Heart left ventricle (tissue), 16 donors: ENCODE measurements at regions not wholly inside any gene's neighbourhood (a gene's known extent, or its start where the extent isn't known, plus 50 kb on each side); places are given as distances from the start of the nearest gene placed in this dataset.

Source experiments
- ATAC-seq, 4 donors: fragments of 200-7000 bp; cut with Tn5 transposase; one replicate each; pipeline ENCODE4 v1.9.1; 2020 to 2022; ENCODE audit warnings: moderate library complexity in 4 of 4, mild to moderate bottlenecking in 3 of 4, moderate number of reproducible peaks in 1 of 4
- DNase-seq, 5 donors: peaks; one replicate each; pipeline ENCODE4 v3.0.0-alpha.2; 2020
- H3K27ac ChIP-seq, 12 donors: fragments of 200-600 bp; sonication (generic) in 4 of 12; one replicate each; pipeline versions ENCODE4 v1.5.0 to v1.8.0; 2016 to 2022; ENCODE audit warnings: mild to moderate bottlenecking in 2 of 12
- H3K27me3 ChIP-seq, 9 donors: fragments of 200-600 bp; sonication (generic) in 2 of 9; one replicate each; pipeline versions ENCODE4 v1.5.1 to v1.8.0; 2016 to 2022; ENCODE audit warnings: mild to moderate bottlenecking in 3 of 9
- H3K36me3 ChIP-seq, 9 donors: fragments of 200-600 bp; sonication (generic) in 2 of 9; one replicate each; pipeline versions ENCODE4 v1.5.0 to v1.8.0; 2018 to 2022; ENCODE audit warnings: mild to moderate bottlenecking in 2 of 9
- H3K4me1 ChIP-seq, 12 donors: fragments of 200-600 bp; sonication (generic) in 4 of 12; one replicate each; pipeline versions ENCODE4 v1.5.0 to v1.8.0; 2016 to 2022; ENCODE audit warnings: mild to moderate bottlenecking in 3 of 12
- H3K4me3 ChIP-seq, 12 donors: fragments of 200-600 bp; sonication (generic) in 4 of 12; one replicate each; pipeline versions ENCODE4 v1.5.0 to v1.8.0; 2017 to 2022; ENCODE audit warnings: mild to moderate bottlenecking in 9 of 12, moderate library complexity in 4 of 12
- H3K9me3 ChIP-seq, 12 donors: fragments of 200-600 bp; sonication (generic) in 4 of 12; one replicate each; pipeline versions ENCODE4 v1.5.0 to v1.8.0; 2016 to 2022; ENCODE audit warnings: mild to moderate bottlenecking in 1 of 12
- CTCF ChIP-seq, 12 donors: fragments of 200-600 bp; sonication (generic) in 4 of 12; IDR thresholded peaks; one replicate each; pipeline versions ENCODE4 v1.5.0 to v1.8.0; 2018 to 2022; ENCODE audit warnings: antibody characterized with exemption in 12 of 12, mild to moderate bottlenecking in 5 of 12
- POLR2A ChIP-seq, 2 donors: fragments of 450-650 bp; IDR thresholded peaks; one replicate each; pipeline ENCODE4 v1.6.1; 2017; ENCODE audit warnings: antibody characterized with exemption in 2 of 2, mild to moderate bottlenecking in 2 of 2, moderate library complexity in 2 of 2
- WGBS, 4 donors: extraction: QIAGEN DNeasy Blood & Tissue Kit in 2 of 4; methylation state at CpG; one replicate each; pipeline versions ENCODE4 v1.1.5 to v1.1.7; 2013 to 2018; 5-methylcytosine and 5-hydroxymethylcytosine counted together
- intact Hi-C, 10 donors: fragments of 100-400 bp; cut with DNase I; formaldehyde crosslinking; loops; one replicate each; pipeline versions ENCODE4 v1.11.1 to v1.14.2; 2022
- donor health status: ischemic (EF 13 %, LVEDD 7.1; RV severe dilation, severe dysfunction).
- donor health status: healthy with polysubstance abuse.
- donor health status: DM: no; HTN: yes; CAD: no.
- donor health status: DM: no; HTN: no; CAD: no.
- donor health status: ischemic (EF 25% LVEDD 6.9; RV normal size, moderate dysfunction).
- donor health status: ischemic (EF 25% LVEDD 5.7; RV mildly dilated, moderate dysfunction).
- donor health status: healthy.
- donor health status: DM: yes; HTN: yes; CAD: no.
- donor health status: ischemic (EF 35%, LVEDD 5.7; RV mildly dilated, moderate dysfunction).
- donor health status: nonischemic (EF 11% LVEDD 7.7; RV severe dilation, severe dysfunction).
- donor health status: DM: yes; HTN: yes; CAD: no.
- donor health status: PGD.
- donor health status: ischemic (EF 29% LVEDD 5.4; RV normal size, mild dysfunction).
- donor health status: nonischemic (EF 23%, LVEDD 6.1; RV moderate dilation, normal function).

DNA sequence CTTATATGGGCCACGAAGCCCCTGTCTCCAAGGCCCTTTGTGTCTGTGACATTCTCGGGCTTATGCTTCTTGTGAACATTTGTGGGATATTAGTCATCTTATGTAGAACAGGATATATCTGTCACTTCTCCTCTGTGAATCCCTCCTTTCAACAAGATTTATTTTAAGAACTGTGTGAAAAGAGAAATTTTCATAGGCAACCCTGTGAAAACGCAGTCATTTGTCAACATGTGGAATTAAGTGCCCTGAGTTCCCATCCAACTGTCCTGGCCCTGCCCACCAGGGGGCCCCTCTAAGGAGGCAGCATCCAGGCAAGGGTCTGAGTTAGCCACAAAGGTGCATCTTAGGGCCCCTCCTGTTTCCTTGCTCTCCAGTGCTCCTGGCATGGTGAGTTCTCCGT is 76.8 kb upstream of the CHRNA7 start:
- Histone ChIP-seq H3K27ac (no peak overlapping the region), H3K27me3 (peaks cover 0 to 13% (median 0%) of the 10 kb centered on the region in 9 donors), H3K4me3 (no peak overlapping the region), H3K9me3 (peaks cover 0 to 16% (median 4%) of the 10 kb centered on the region in 12 donors), H3K4me1 (no peaks in the 10 kb centered on the region), H3K36me3 (no peaks in the 10 kb centered on the region)
- TF ChIP-seq POLR2A (IDR thresholded peaks at IDR 0.05) (no peak), CTCF (IDR thresholded peaks at IDR 0.05) (no peak)
- DNase-seq (no peak), ATAC-seq (no peak)
- WGBS, 4 donors: 56 to 66% (median 65%) methylated on average over 3 to 4 of the region's 4 CpGs
- intact Hi-C loops: no loop called here

GRCh38 chr15:31954374-31955172 is 75.7 kb upstream of the CHRNA7 start:
- WGBS, 4 donors: 61 to 70% (median 67%) methylated on average over 8 of the region's 8 CpGs
- no peak for TF ChIP-seq CTCF (IDR thresholded peaks at IDR 0.05)
- no peak for TF ChIP-seq POLR2A (IDR thresholded peaks at IDR 0.05)
- intact Hi-C loops: no loop called here

GRCh38 chr15:31955734-31956133 is 74.6 kb upstream of the CHRNA7 start:
- H3K36me3 ChIP-seq: no peaks in the 10 kb centered on the region
- ATAC-seq: no peak
- intact Hi-C loops: no loop called here
- H3K4me1 ChIP-seq: no peaks in the 10 kb centered on the region
- peaks cover 0 to 33% (median 17%) of the 10 kb centered on the region in 12 donors for H3K9me3 ChIP-seq
- H3K27me3 ChIP-seq: peaks cover 0 to 13% (median 0%) of the 10 kb centered on the region in 9 donors
- H3K4me3 ChIP-seq: no peak overlapping the region
- DNase-seq: no peak
- 44 to 59% (median 48%) methylated on average over 1 of the region's 1 CpG for WGBS, 4 donors
- TF ChIP-seq POLR2A (IDR thresholded peaks at IDR 0.05) (no peak), CTCF (IDR thresholded peaks at IDR 0.05) (no peak)
- H3K27ac ChIP-seq: no peak overlapping the region

More at GRCh38 chr15:31954374-31955172, 75.7 kb upstream of the CHRNA7 start:
- Histone ChIP-seq H3K9me3 (peaks cover 0 to 26% (median 10%) of the 10 kb centered on the region in 12 donors), H3K27ac (no peak overlapping the region), H3K27me3 (peaks cover 0 to 13% (median 0%) of the 10 kb centered on the region in 9 donors), H3K36me3 (no peaks in the 10 kb centered on the region), H3K4me1 (no peaks in the 10 kb centered on the region), H3K4me3 (no peak overlapping the region)
- ATAC-seq (no peak), DNase-seq (no peak)

- intact Hi-C loops: no loop called here
- Histone ChIP-seq H3K27me3 (peaks cover 0 to 10% (median 0%) of the 10 kb centered on the region in 9 donors), H3K9me3 (peaks cover 0 to 33% (median 17%) of the 10 kb centered on the region in 12 donors), H3K4me3 (no peak overlapping the region), H3K4me1 (no peaks in the 10 kb centered on the region), H3K36me3 (no peaks in the 10 kb centered on the region), H3K27ac (no peak overlapping the region)
- ATAC-seq (no peak), DNase-seq (no peak)
- TF ChIP-seq CTCF (IDR thresholded peaks at IDR 0.05) (no peak), POLR2A (IDR thresholded peaks at IDR 0.05) (no peak)
Observed at GRCh38 chr15:31957581-31957980, 72.7 kb upstream of the CHRNA7 start.
